RWPE1 (cell line): ENCODE measurements at regions not wholly inside any gene's neighbourhood (a gene's known extent, or its start where the extent isn't known, plus 50 kb on each side); places are given as distances from the start of the nearest gene placed in this dataset.

Experiments used
- CTCF ChIA-PET: fragments of 350-600 bp; sonication (Branson Sonifier 250); formaldehyde crosslinking; extraction: SDS; loops from one replicate; lab custom pipeline; 2021; lab: Yijun Ruan, JAX
- POLR2A ChIA-PET: fragments of 400-600 bp; formaldehyde crosslinking; extraction: SDS; loops from one replicate; lab custom pipeline; 2020; ENCODE audit warnings: antibody characterized with exemption; ENCODE audit not compliant: low non-redundant PET; lab: Yijun Ruan, JAX
- DNase-seq: peaks from one replicate; pipeline ENCODE4 v3.0.0; 2012; ENCODE audit warnings: low spot score
- H3K27ac ChIP-seq: fragments of 450-650 bp; 2 replicates; pipeline ENCODE4 v1.5.1; 2017
- CTCF ChIP-seq: fragments of 450-650 bp; conservative IDR thresholded peaks from 2 replicates; pipeline ENCODE4 v1.5.1; 2017; ENCODE audit warnings: low read depth, mild to moderate bottlenecking

- no peak for TF ChIP-seq CTCF
- POLR2A ChIA-PET = no interaction called here
- CTCF ChIA-PET = no interaction called here
- no peak overlapping the region for H3K27ac ChIP-seq
- no peak for DNase-seq
Observed at GRCh38 chr6:11396860-11397259, 140.7 kb upstream of the TMEM170B start.

GRCh38 chr6:11393713-11394627 lies 143.6 kb upstream of the TMEM170B start:
- no peak overlapping the region for H3K27ac ChIP-seq
- TF ChIP-seq CTCF = no peak
- ChIA-PET POLR2A (no interaction called here), CTCF (interaction anchor here (0.7 kb wide), 2 partner anchors 11 to 399 kb away, joined by 3 to 4 read pairs; no protein-coding TSS in a partner anchor)
- DNase-seq = no peak

GRCh38 chr6:11392778-11393507 lies 144.6 kb upstream of the TMEM170B start:
- no peak overlapping the region for H3K27ac ChIP-seq
- ChIA-PET POLR2A (no interaction called here), CTCF (interaction anchor here (0.7 kb wide), 1 partner anchor 398 kb away, joined by 3 read pairs; no protein-coding TSS in a partner anchor)
- no peak for TF ChIP-seq CTCF
- DNase-seq = no peak

GRCh38 chr6:11391934-11392777 lies 145.4 kb upstream of the TMEM170B start:
- ChIA-PET CTCF (no interaction called here), POLR2A (no interaction called here)
- no peak for TF ChIP-seq CTCF
- DNase-seq = no peak
- no peak overlapping the region for H3K27ac ChIP-seq

- no peak for DNase-seq
- no peak overlapping the region for H3K27ac ChIP-seq
- ChIA-PET CTCF (no interaction called here), POLR2A (no interaction called here)
- TF ChIP-seq CTCF = no peak
Observed at GRCh38 chr6:11389977-11390376, 147.6 kb upstream of the TMEM170B start.
